ENCODE measurements at regions not wholly inside any gene's neighbourhood (a gene's known extent, or its start where the extent isn't known, plus 50 kb on each side); places are given as distances from the start of the nearest gene placed in this dataset.

GRCh38 chr10:111297351-111297848 is 220.6 kb downstream of the ADRA2A start:
- ATAC-seq (peak; percentile 30 to 48; a peak in 1 of 6 replicates), DNase-seq (ENCODE audit: low read depth in 1 of 2, low spot score in 1 of 2) (no peak), FAIRE-seq (no peak)
- 64% methylated on average over 6 of the region's 6 CpGs for WGBS (ENCODE audit: missing lambda C conversion rate)
- ChIA-PET CTCF (no interaction called here), POLR2A (no interaction called here)
- Histone ChIP-seq H3K4me2 (no peak overlapping the region), H3K9me3 (no peaks in the 10 kb centered on the region), H3K4me3 (no peak overlapping the region), H3K4me1 (no peaks in the 10 kb centered on the region), H3K27ac (no peak overlapping the region)
- TF ChIP-seq ESRRA (IDR thresholded peaks at IDR 0.05; ENCODE audit: borderline replicate concordance, low read length) (no peak), FOSB (CRISPR knock-in tag; IDR thresholded peaks at IDR 0.05) (no peak), HDAC2 (IDR thresholded peaks at IDR 0.05) (no peak), MYC (IDR thresholded peaks at IDR 0.05; ENCODE audit: borderline replicate concordance, low read length) (no peak), MAZ (IDR thresholded peaks at IDR 0.05; ENCODE audit: borderline replicate concordance, low read depth, low read length) (no peak), SREBF2 (IDR thresholded peaks at IDR 0.05) (no peak), CTCF (IDR thresholded peaks at IDR 0.05) (no peak), MAX (IDR thresholded peaks at IDR 0.05) (no peak)

GRCh38 chr10:111298031-111298430 is 221.2 kb downstream of the ADRA2A start:
- TF ChIP-seq ZC3H11A (IDR thresholded peaks at IDR 0.05) (no peak), RARB (CRISPR knock-in tag; IDR thresholded peaks at IDR 0.05) (no peak), FOSL2 (IDR thresholded peaks at IDR 0.05) (no peak), FOSL2 (CRISPR knock-in tag; IDR thresholded peaks at IDR 0.05) (no peak), NPAS2 (CRISPR knock-in tag; IDR thresholded peaks at IDR 0.05; ENCODE audit: borderline replicate concordance) (no peak), POLR2A (IDR thresholded peaks at IDR 0.05; ENCODE audit: low read length) (no peak), NFE2L2 (conservative IDR thresholded peaks at IDR 0.05; ENCODE audit: low read length) (no peak), HDAC2 (IDR thresholded peaks at IDR 0.05) (no peak), ZNF302 (CRISPR knock-in tag; IDR thresholded peaks at IDR 0.05) (no peak), HOXB5 (CRISPR knock-in tag; IDR thresholded peaks at IDR 0.05) (no peak)
- ATAC-seq = no peak
- no peaks in the 10 kb centered on the region for H3K4me1 ChIP-seq
- no peak overlapping the region for H3K4me3 ChIP-seq
- WGBS (ENCODE audit: missing lambda C conversion rate) = 16% methylated on average over 4 of the region's 4 CpGs
- no peak for FAIRE-seq
- H3K4me2 ChIP-seq = no peak overlapping the region
- no peaks in the 10 kb centered on the region for H3K9me3 ChIP-seq
- ChIA-PET CTCF (no interaction called here), POLR2A (no interaction called here)
- DNase-seq (ENCODE audit: low read depth in 1 of 2, low spot score in 1 of 2) = no peak
- no peak overlapping the region for H3K27ac ChIP-seq

- WGBS (ENCODE audit: missing lambda C conversion rate) = 5% methylated on average over 2 of the region's 2 CpGs
- H3K4me2 ChIP-seq = no peak overlapping the region
- no peaks in the 10 kb centered on the region for H3K9me3 ChIP-seq
- POLR2A ChIA-PET = no interaction called here
- DNase-seq (ENCODE audit: low read depth in 1 of 2, low spot score in 1 of 2) (no peak), FAIRE-seq (no peak), ATAC-seq (no peak)
- CTCF ChIA-PET = interaction anchor here (1.2 kb wide), 1 partner anchor 839 kb away, joined by 3 read pairs; no protein-coding TSS in a partner anchor
- no peak overlapping the region for H3K4me3 ChIP-seq
- TF ChIP-seq MAZ (IDR thresholded peaks at IDR 0.05; ENCODE audit: borderline replicate concordance, low read depth, low read length) (no peak), HDAC2 (IDR thresholded peaks at IDR 0.05) (no peak), ZNF302 (CRISPR knock-in tag; IDR thresholded peaks at IDR 0.05) (no peak), MAFK (IDR thresholded peaks at IDR 0.05; ENCODE audit: partially characterized antibody) (no peak), CBX2 (IDR thresholded peaks at IDR 0.05; ENCODE audit: borderline replicate concordance, low read depth) (no peak), MYC (IDR thresholded peaks at IDR 0.05; ENCODE audit: borderline replicate concordance, low read length) (no peak), RARB (CRISPR knock-in tag; IDR thresholded peaks at IDR 0.05) (no peak), EHMT2 (IDR thresholded peaks at IDR 0.05; ENCODE audit: low read depth) (no peak), RNF2 (IDR thresholded peaks at IDR 0.05; ENCODE audit: borderline replicate concordance, low read depth) (no peak)
- no peaks in the 10 kb centered on the region for H3K4me1 ChIP-seq
- no peak overlapping the region for H3K27ac ChIP-seq
Observed at GRCh38 chr10:111299037-111299436, 222.2 kb downstream of the ADRA2A start.

GRCh38 chr10:111303887-111304286 is 227.1 kb downstream of the ADRA2A start:
- Histone ChIP-seq H3K4me1 (no peaks in the 10 kb centered on the region), H3K4me2 (no peak overlapping the region), H3K27ac (no peak overlapping the region), H3K4me3 (no peak overlapping the region), H3K9me3 (no peaks in the 10 kb centered on the region)
- POLR2A ChIA-PET = no interaction called here
- ATAC-seq (no peak), DNase-seq (ENCODE audit: low read depth in 1 of 2, low spot score in 1 of 2) (no peak), FAIRE-seq (no peak)
- CTCF ChIA-PET = no interaction called here
- WGBS (ENCODE audit: missing lambda C conversion rate) = 1% methylated on average over 4 of the region's 4 CpGs
- no peak for TF ChIP-seq E2F6 (IDR thresholded peaks at IDR 0.05; ENCODE audit: borderline replicate concordance, low read depth)
- no peak for TF ChIP-seq CTCF (IDR thresholded peaks at IDR 0.05)
- no peak for TF ChIP-seq ESRRA (IDR thresholded peaks at IDR 0.05; ENCODE audit: borderline replicate concordance, low read length)
- no peak for TF ChIP-seq CBX8 (IDR thresholded peaks at IDR 0.05)
- TF ChIP-seq FOSL2 (IDR thresholded peaks at IDR 0.05) = no peak
- no peak for TF ChIP-seq FOSL2 (CRISPR knock-in tag; IDR thresholded peaks at IDR 0.05)
- TF ChIP-seq PHF8 (IDR thresholded peaks at IDR 0.05; ENCODE audit: borderline replicate concordance, low read depth) = no peak
- TF ChIP-seq POLR2A (IDR thresholded peaks at IDR 0.05; ENCODE audit: low read length) = no peak
- no peak for TF ChIP-seq SMC3 (IDR thresholded peaks at IDR 0.05)
- TF ChIP-seq MYC (IDR thresholded peaks at IDR 0.05; ENCODE audit: borderline replicate concordance, low read length) = no peak
- TF ChIP-seq BCL3 (IDR thresholded peaks at IDR 0.05) = no peak
- TF ChIP-seq FOSB (CRISPR knock-in tag; IDR thresholded peaks at IDR 0.05) = no peak
